Heart right ventricle (tissue), 16 donors: ENCODE measurements at regions not wholly inside any gene's neighbourhood (a gene's known extent, or its start where the extent isn't known, plus 50 kb on each side); places are given as distances from the start of the nearest gene placed in this dataset.

Experiments
- ATAC-seq, 8 donors: fragments of 200-7000 bp; cut with Tn5 transposase; one replicate each; pipeline ENCODE4 v1.9.1; 2020; ENCODE audit warnings: mild to moderate bottlenecking in 8 of 8, moderate library complexity in 8 of 8, moderate number of reproducible peaks in 1 of 8
- DNase-seq, 2 donors: peaks; one replicate each; pipeline ENCODE4 v3.0.0-alpha.2; 2020
- H3K27ac ChIP-seq, 10 donors: fragments of 200-600 bp; sonication (generic) in 2 of 10; one replicate each; pipeline versions ENCODE4 v1.5.0 to v1.8.0; 2020 to 2022; ENCODE audit warnings: mild to moderate bottlenecking in 3 of 10
- H3K27me3 ChIP-seq, 7 donors: fragments of 200-600 bp; one replicate each; pipeline ENCODE4 v1.8.0; 2021 to 2022; ENCODE audit warnings: mild to moderate bottlenecking in 2 of 7
- H3K36me3 ChIP-seq, 9 donors: fragments of 200-600 bp; sonication (generic) in 1 of 9; one replicate each; pipeline versions ENCODE4 v1.5.0 to v1.8.0; 2020 to 2022; ENCODE audit warnings: mild to moderate bottlenecking in 2 of 9
- H3K4me1 ChIP-seq, 9 donors: fragments of 200-600 bp; sonication (generic) in 1 of 9; one replicate each; pipeline versions ENCODE4 v1.5.0 to v1.8.0; 2020 to 2022; ENCODE audit warnings: mild to moderate bottlenecking in 4 of 9
- H3K4me3 ChIP-seq, 10 donors: fragments of 200-600 bp; sonication (generic) in 2 of 10; one replicate each; pipeline versions ENCODE4 v1.5.0 to v1.8.0; 2020 to 2022; ENCODE audit warnings: mild to moderate bottlenecking in 7 of 10, moderate library complexity in 2 of 10
- H3K9me3 ChIP-seq, 11 donors: fragments of 200-600 bp in 10 of 11; sonication (generic) in 2 of 11; one replicate each; pipeline versions ENCODE4 v1.5.0 to v1.8.0; 2013 to 2022; ENCODE audit warnings: mild to moderate bottlenecking in 2 of 11, control low read depth in 1 of 11, moderate library complexity in 1 of 11
- WGBS, 2 donors: extraction: QIAGEN DNeasy Blood & Tissue Kit; methylation state at CpG; one replicate each; pipeline ENCODE4 v1.1.7; 2013; ENCODE audit warnings: inconsistent platforms in 1 of 2; 5-methylcytosine and 5-hydroxymethylcytosine counted together
- intact Hi-C, 10 donors: fragments of 100-400 bp; cut with DNase I; formaldehyde crosslinking; loops; one replicate each; pipeline versions ENCODE4 v1.11.1 to v1.14.2; 2022
- TF ChIP-seq, protein P1 (sequence below), 9 donors: fragments of 200-600 bp; sonication (generic) in 2 of 9; IDR thresholded peaks; one replicate each; pipeline versions ENCODE4 v1.5.0 to v1.8.0; 2021 to 2022; ENCODE audit warnings: antibody characterized with exemption in 9 of 9, mild to moderate bottlenecking in 5 of 9, moderate library complexity in 1 of 9
- donor health status: Arrhythmogenic right ventricular cardiomyopathy.
- donor health status: ischemic (EF 13 %, LVEDD 7.1; RV severe dilation, severe dysfunction).
- donor health status: healthy with polysubstance abuse.
- donor health status: DM: no; HTN: yes; CAD: no.
- donor health status: DM: no; HTN: no; CAD: no.
- donor health status: ischemic (EF 25% LVEDD 6.9; RV normal size, moderate dysfunction).
- donor health status: ischemic (EF 25% LVEDD 5.7; RV mildly dilated, moderate dysfunction).
- donor health status: healthy.
- donor health status: DM: yes; HTN: yes; CAD: no.
- donor health status: Ischemic cardiomyopathy.
- donor health status: ischemic (EF 35%, LVEDD 5.7; RV mildly dilated, moderate dysfunction).
- donor health status: nonischemic (EF 11% LVEDD 7.7; RV severe dilation, severe dysfunction).
- donor health status: DM: yes; HTN: yes; CAD: no.
- donor health status: PGD.
- donor health status: ischemic (EF 29% LVEDD 5.4; RV normal size, mild dysfunction).
- donor health status: nonischemic (EF 23%, LVEDD 6.1; RV moderate dilation, normal function).

DNA sequence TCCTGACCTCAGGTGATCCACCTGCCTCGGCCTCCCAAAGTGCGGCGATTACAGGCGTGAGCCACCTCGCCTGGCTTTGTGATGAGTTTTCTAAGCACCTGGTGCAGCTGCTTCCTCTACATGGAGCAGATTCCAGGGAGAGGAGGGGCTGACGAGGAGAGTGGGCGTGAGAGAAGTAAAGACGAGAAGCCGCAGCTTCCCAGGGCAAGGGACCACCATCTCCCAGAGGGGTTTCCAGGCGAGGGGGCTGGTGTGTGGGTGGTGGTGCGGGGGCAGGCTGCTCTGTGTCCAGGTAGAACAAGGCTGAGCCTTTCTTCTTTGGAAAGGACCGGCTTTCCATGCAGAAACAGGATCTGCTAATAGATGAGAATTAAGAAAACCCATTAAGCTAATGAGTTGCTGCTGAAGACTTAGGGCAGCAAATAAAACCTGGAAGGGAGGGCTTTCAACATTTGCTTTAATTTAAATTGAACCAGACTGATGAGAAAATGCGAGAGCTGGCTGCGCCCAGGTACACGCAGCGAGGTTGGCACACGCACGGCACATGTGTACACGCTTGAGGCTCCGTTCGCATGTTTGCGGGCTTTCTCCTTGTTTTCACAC lies 236.7 kb downstream of the RBFOX3 start:
- no peaks in the 10 kb centered on the region for H3K36me3 ChIP-seq
- TF ChIP-seq, protein P1, sequence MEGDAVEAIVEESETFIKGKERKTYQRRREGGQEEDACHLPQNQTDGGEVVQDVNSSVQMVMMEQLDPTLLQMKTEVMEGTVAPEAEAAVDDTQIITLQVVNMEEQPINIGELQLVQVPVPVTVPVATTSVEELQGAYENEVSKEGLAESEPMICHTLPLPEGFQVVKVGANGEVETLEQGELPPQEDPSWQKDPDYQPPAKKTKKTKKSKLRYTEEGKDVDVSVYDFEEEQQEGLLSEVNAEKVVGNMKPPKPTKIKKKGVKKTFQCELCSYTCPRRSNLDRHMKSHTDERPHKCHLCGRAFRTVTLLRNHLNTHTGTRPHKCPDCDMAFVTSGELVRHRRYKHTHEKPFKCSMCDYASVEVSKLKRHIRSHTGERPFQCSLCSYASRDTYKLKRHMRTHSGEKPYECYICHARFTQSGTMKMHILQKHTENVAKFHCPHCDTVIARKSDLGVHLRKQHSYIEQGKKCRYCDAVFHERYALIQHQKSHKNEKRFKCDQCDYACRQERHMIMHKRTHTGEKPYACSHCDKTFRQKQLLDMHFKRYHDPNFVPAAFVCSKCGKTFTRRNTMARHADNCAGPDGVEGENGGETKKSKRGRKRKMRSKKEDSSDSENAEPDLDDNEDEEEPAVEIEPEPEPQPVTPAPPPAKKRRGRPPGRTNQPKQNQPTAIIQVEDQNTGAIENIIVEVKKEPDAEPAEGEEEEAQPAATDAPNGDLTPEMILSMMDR (IDR thresholded peaks at IDR 0.05): no peak
- no peaks in the 10 kb centered on the region for H3K4me1 ChIP-seq
- no peak overlapping the region for H3K27ac ChIP-seq
- H3K9me3 ChIP-seq: no peaks in the 10 kb centered on the region
- no peak overlapping the region for H3K4me3 ChIP-seq
- no peak for ATAC-seq
- no peak for DNase-seq
- peaks cover 0 to 91% (median 77%) of the 10 kb centered on the region in 7 donors for H3K27me3 ChIP-seq
- intact Hi-C loops: no loop called here
- WGBS, 2 donors: 62% methylated on average over 22 of the region's 22 CpGs

DNA sequence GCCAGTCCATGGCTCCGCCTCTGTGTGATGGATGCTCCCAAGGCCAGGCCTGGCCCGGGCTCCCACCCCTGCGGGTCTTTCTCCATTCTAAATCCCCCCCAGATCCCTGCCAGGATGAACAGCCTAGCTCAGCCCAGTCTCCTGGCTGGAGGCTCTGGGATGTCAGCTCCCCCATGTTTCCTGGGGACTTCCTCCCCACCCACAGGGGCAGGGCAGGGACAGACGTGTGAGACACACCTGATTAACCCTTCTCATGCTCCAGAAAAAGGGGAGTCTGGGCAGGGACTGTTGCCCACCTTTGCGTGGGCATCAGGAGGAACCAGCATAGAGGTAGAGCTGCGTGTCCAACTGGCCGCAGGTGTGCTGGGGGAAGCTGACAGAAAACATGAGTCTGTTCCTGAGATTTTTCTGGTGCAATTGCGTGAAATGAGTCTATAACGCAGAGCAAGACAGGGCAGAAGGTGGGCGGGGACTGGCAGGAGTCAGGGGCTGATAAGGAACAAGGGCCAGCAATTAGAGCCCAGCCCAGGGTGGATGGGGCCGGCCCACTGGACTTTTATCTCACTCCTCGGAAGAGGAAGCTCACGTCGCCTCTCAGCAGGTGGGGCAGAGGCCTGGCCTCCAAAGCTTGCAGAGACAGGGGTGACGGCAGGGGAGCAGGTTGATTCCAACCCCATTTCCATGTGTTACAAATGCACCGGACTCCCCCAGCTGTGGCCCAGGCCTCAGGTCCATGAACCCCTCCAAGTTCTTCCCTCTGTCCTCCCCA lies 238.2 kb downstream of the RBFOX3 start:
- ATAC-seq (no peak), DNase-seq (no peak)
- 28 to 33% methylated on average over 16 of the region's 16 CpGs for WGBS, 2 donors
- intact Hi-C loops: no loop called here
- TF ChIP-seq, protein P1 (IDR thresholded peaks at IDR 0.05): no peak
- Histone ChIP-seq H3K4me3 (no peak overlapping the region), H3K9me3 (no peaks in the 10 kb centered on the region), H3K36me3 (no peaks in the 10 kb centered on the region), H3K27ac (no peak overlapping the region), H3K4me1 (no peaks in the 10 kb centered on the region), H3K27me3 (peaks cover 0 to 89% (median 77%) of the 10 kb centered on the region in 7 donors)

DNA sequence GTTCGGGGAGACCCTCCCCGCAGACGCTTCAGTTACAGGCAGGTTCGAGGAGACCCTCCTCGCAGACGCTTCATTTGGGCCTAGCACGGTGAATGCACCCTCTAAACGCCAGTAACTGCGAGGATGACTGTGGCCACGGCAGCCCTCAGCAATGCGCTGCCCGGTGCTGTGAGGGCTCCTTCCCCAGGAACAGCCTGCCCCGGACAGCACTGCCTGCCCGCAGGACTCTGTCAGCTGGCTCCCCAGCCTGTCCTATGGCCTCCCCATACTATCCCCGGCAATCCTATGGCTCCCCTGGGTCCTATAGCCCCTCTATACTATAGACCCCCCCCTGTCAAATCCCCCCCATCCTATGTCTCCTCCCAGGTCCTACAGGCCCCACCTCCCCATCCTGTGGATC lies 238.9 kb downstream of the RBFOX3 start:
- DNase-seq (no peak), ATAC-seq (no peak)
- no peak overlapping the region for H3K27ac ChIP-seq
- TF ChIP-seq, protein P1 (IDR thresholded peaks at IDR 0.05): no peak
- H3K9me3 ChIP-seq: no peaks in the 10 kb centered on the region
- 44 to 55% methylated on average over 15 of the region's 15 CpGs for WGBS, 2 donors
- peaks cover 0 to 87% (median 73%) of the 10 kb centered on the region in 7 donors for H3K27me3 ChIP-seq
- no peaks in the 10 kb centered on the region for H3K4me1 ChIP-seq
- intact Hi-C loops: no loop called here
- H3K4me3 ChIP-seq: no peak overlapping the region
- no peaks in the 10 kb centered on the region for H3K36me3 ChIP-seq

DNA sequence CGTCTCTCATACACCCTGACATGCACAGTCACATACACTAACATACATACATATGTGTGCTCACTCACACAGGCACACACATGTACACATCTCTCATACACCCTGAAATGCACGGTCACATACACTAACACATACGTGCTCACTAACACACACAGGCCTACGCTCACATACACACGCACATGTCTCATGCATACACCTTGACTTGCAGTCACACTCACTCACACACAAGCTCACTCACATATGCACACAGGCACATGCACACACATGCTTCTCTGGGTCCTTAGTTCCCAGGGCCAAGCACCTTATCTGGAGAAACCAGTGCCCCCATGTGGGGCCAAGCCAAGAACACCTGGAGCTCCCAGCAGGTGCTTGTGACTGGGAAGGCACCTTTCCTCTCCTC lies 240.3 kb downstream of the RBFOX3 start:
- ATAC-seq (no peak), DNase-seq (no peak)
- Histone ChIP-seq H3K4me1 (no peaks in the 10 kb centered on the region), H3K4me3 (no peak overlapping the region), H3K27ac (no peak overlapping the region), H3K9me3 (no peaks in the 10 kb centered on the region), H3K36me3 (no peaks in the 10 kb centered on the region), H3K27me3 (peaks cover 0 to 88% (median 71%) of the 10 kb centered on the region in 7 donors)
- TF ChIP-seq, protein P1 (IDR thresholded peaks at IDR 0.05): no peak
- intact Hi-C loops: no loop called here
- WGBS, 2 donors: 75 to 81% methylated on average over 5 of the region's 5 CpGs
